SK-N-SH treated with all-trans-retinoic acid at 6 μM for 48 hours (cell line): ENCODE measurements at regions not wholly inside any gene's neighbourhood (a gene's known extent, or its start where the extent isn't known, plus 50 kb on each side); places are given as distances from the start of the nearest gene placed in this dataset.

ENCODE experiments used
- ATAC-seq: fragments of 200-7000 bp; cut with Tn5 transposase; 3 replicates; pipeline ENCODE4 v1.9.1; 2020; ENCODE audit warnings: mild to moderate bottlenecking, moderate library complexity
- ARNTL ChIP-seq: fragments of 450-650 bp; formaldehyde crosslinking; IDR thresholded peaks from 2 replicates; pipeline ENCODE4 v1.5.0; 2020; ENCODE audit warnings: low read depth, mild to moderate bottlenecking, moderate library complexity, borderline replicate concordance
- BACH2 ChIP-seq: fragments of 250-450 bp; sonication (Bioruptor Pico); IDR thresholded peaks from 2 replicates; pipeline ENCODE4 v1.9.0; 2021; ENCODE audit warnings: mild to moderate bottlenecking, borderline replicate concordance
- CREB5 ChIP-seq: fragments of 250-450 bp; sonication (Bioruptor Pico); IDR thresholded peaks from 2 replicates; pipeline ENCODE4 v1.5.1; 2020; ENCODE audit warnings: low read depth, mild to moderate bottlenecking, moderate library complexity
- CSDC2 ChIP-seq: fragments of 250-450 bp; sonication (Bioruptor Pico); IDR thresholded peaks from 2 replicates; pipeline ENCODE4 v1.5.0; 2020; ENCODE audit warnings: mild to moderate bottlenecking, moderate library complexity
- CSRNP3 ChIP-seq: fragments of 250-450 bp; sonication (Bioruptor Pico); IDR thresholded peaks from 2 replicates; pipeline ENCODE4 v1.5.1; 2021; ENCODE audit warnings: mild to moderate bottlenecking, moderate library complexity
- ESRRG ChIP-seq: fragments of 250-450 bp; sonication (Bioruptor Pico); IDR thresholded peaks from 2 replicates; pipeline ENCODE4 v1.6.1; 2021; ENCODE audit warnings: mild to moderate bottlenecking
- GLIS3 ChIP-seq: fragments of 250-450 bp; sonication (Bioruptor Pico); IDR thresholded peaks from 2 replicates; pipeline ENCODE4 v1.5.0; 2020; ENCODE audit warnings: mild to moderate bottlenecking, moderate library complexity
- ISL1 ChIP-seq: fragments of 250-450 bp; sonication (Bioruptor Pico); IDR thresholded peaks from 2 replicates; pipeline ENCODE4 v2.1.2; 2022; ENCODE audit warnings: mild to moderate bottlenecking, moderate library complexity
- OSR1 ChIP-seq: fragments of 250-450 bp; sonication (Bioruptor Pico); IDR thresholded peaks from 2 replicates; pipeline ENCODE4 v1.8.0; 2022; ENCODE audit warnings: moderate library complexity, mild to moderate bottlenecking, inconsistent platforms
- RARB ChIP-seq: fragments of 250-450 bp; sonication (Bioruptor Pico); IDR thresholded peaks from 2 replicates; pipeline ENCODE4 v1.8.0; 2021; ENCODE audit warnings: mild to moderate bottlenecking, moderate library complexity
- SNAI2 ChIP-seq: fragments of 250-450 bp; sonication (Bioruptor Pico); IDR thresholded peaks from 2 replicates; pipeline ENCODE4 v1.5.0; 2020; ENCODE audit warnings: mild to moderate bottlenecking, moderate library complexity
- TCF4 ChIP-seq: fragments of 250-450 bp; sonication (Bioruptor Pico); IDR thresholded peaks from 2 replicates; pipeline ENCODE4 v1.8.0; 2021; ENCODE audit warnings: mild to moderate bottlenecking, moderate library complexity, borderline replicate concordance
- TOX ChIP-seq: fragments of 250-450 bp; sonication (Bioruptor Pico); IDR thresholded peaks from 2 replicates; pipeline ENCODE4 v1.8.0; 2021; ENCODE audit warnings: mild to moderate bottlenecking, moderate library complexity, borderline replicate concordance
- ZC3H10 ChIP-seq: fragments of 250-450 bp; sonication (Bioruptor Pico); IDR thresholded peaks from 2 replicates; pipeline ENCODE4 v1.5.1; 2021; ENCODE audit warnings: mild to moderate bottlenecking, moderate library complexity
- ZFP3 ChIP-seq: fragments of 250-450 bp; sonication (Bioruptor Pico); IDR thresholded peaks from 2 replicates; pipeline ENCODE4 v1.5.0; 2020; ENCODE audit warnings: mild to moderate bottlenecking, moderate library complexity
- ZNF565 ChIP-seq: fragments of 450-650 bp; formaldehyde crosslinking; conservative IDR thresholded peaks from 2 replicates; pipeline ENCODE4 v1.5.0; 2020; ENCODE audit warnings: low read depth, mild to moderate bottlenecking, moderate library complexity
- ZNF70 ChIP-seq: fragments of 450-650 bp; formaldehyde crosslinking; IDR thresholded peaks from 2 replicates; pipeline ENCODE4 v1.5.0; 2020; ENCODE audit warnings: mild to moderate bottlenecking, moderate library complexity
- ZNF8 ChIP-seq: fragments of 450-650 bp; formaldehyde crosslinking; IDR thresholded peaks from 2 replicates; pipeline ENCODE4 v1.5.0; 2020; ENCODE audit warnings: mild to moderate bottlenecking, moderate library complexity
- TF ChIP-seq, protein P1 (sequence below): fragments of 250-450 bp; sonication (Bioruptor Pico); IDR thresholded peaks from 2 replicates; pipeline ENCODE4 v1.8.0; 2021; ENCODE audit warnings: low read depth, mild to moderate bottlenecking, moderate library complexity, borderline replicate concordance
- TF ChIP-seq, protein P2 (sequence below): fragments of 250-450 bp; sonication (Bioruptor Pico); IDR thresholded peaks from 2 replicates; pipeline ENCODE4 v1.8.0; 2020; ENCODE audit warnings: mild to moderate bottlenecking, moderate library complexity, borderline replicate concordance
- TF ChIP-seq, protein P3 (sequence below): fragments of 250-450 bp; sonication (Bioruptor Pico); IDR thresholded peaks from 2 replicates; pipeline ENCODE4 v1.5.0; 2020; ENCODE audit warnings: mild to moderate bottlenecking, moderate library complexity

- TF ChIP-seq RARB (CRISPR knock-in tag), result no peak
- TF ChIP-seq CSDC2, result no peak
- TF ChIP-seq ZC3H10 (CRISPR knock-in tag), result no peak
- no peak for TF ChIP-seq OSR1
- TF ChIP-seq TCF4 (CRISPR knock-in tag), result no peak
- TF ChIP-seq, protein P1, sequence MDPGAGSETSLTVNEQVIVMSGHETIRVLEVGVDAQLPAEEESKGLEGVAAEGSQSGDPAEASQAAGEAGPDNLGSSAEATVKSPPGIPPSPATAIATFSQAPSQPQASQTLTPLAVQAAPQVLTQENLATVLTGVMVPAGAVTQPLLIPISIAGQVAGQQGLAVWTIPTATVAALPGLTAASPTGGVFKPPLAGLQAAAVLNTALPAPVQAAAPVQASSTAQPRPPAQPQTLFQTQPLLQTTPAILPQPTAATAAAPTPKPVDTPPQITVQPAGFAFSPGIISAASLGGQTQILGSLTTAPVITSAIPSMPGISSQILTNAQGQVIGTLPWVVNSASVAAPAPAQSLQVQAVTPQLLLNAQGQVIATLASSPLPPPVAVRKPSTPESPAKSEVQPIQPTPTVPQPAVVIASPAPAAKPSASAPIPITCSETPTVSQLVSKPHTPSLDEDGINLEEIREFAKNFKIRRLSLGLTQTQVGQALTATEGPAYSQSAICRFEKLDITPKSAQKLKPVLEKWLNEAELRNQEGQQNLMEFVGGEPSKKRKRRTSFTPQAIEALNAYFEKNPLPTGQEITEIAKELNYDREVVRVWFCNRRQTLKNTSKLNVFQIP, result no peak
- TF ChIP-seq TOX (CRISPR knock-in tag), result no peak
- TF ChIP-seq GLIS3, result no peak
- no peak for TF ChIP-seq SNAI2 (CRISPR knock-in tag)
- no peak for TF ChIP-seq BACH2
- no peak for ATAC-seq
These were observed 107.9 kb downstream of the ALG10B start for GRCh38 chr12:38424436-38424835.

DNA sequence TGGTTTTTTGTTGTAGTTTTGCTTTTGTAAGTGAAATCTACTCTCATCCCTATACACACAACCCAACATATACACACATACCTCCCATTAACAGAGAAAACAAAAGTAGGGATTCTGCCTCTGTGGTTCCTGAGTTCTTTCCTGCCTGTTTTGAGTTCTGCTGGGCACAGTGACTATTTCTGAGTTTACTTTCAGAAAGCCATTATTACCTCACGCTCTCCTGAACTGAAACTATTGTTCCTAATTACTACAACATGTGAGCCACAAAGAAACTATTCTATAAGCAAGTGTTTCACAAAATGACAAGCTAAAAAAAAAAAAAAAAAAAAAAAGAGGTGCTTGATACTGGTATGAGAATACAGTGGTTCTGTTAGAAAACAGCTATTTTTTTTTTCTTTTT, 110.9 kb downstream of the ALG10B start:
- no peak for ATAC-seq

DNA sequence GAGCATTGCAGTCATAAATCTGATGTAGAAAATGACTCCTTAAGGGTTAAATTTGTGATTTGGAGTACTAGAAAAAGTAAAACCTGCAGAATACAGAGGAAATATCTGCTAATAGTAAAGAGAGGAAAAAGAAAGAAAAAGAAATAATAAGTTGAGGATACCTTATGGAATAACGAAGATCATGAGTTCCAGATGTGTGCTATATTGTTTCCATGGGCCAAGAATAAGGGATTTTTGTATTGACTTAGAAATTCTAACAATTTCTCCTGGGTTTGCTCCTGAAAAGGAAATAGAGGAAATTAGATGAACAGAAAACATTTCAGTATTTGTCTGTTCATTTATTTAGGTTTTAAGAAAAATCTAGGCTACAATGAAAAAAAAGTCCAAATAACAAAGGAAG, 115.3 kb downstream of the ALG10B start:
- ATAC-seq, result no peak
- TF ChIP-seq ESRRG (CRISPR knock-in tag) (no peak), BACH2 (no peak), CSRNP3 (no peak), ZNF8 (no peak), ZNF565 (CRISPR knock-in tag) (no peak), ARNTL (no peak), TCF4 (CRISPR knock-in tag) (no peak), SNAI2 (CRISPR knock-in tag) (no peak), RARB (CRISPR knock-in tag) (no peak)
- TF ChIP-seq, protein P2, sequence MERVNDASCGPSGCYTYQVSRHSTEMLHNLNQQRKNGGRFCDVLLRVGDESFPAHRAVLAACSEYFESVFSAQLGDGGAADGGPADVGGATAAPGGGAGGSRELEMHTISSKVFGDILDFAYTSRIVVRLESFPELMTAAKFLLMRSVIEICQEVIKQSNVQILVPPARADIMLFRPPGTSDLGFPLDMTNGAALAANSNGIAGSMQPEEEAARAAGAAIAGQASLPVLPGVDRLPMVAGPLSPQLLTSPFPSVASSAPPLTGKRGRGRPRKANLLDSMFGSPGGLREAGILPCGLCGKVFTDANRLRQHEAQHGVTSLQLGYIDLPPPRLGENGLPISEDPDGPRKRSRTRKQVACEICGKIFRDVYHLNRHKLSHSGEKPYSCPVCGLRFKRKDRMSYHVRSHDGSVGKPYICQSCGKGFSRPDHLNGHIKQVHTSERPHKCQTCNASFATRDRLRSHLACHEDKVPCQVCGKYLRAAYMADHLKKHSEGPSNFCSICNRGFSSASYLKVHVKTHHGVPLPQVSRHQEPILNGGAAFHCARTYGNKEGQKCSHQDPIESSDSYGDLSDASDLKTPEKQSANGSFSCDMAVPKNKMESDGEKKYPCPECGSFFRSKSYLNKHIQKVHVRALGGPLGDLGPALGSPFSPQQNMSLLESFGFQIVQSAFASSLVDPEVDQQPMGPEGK (CRISPR knock-in tag), result no peak

More for the DNA sequence above, 110.9 kb downstream of the ALG10B start:
- TF ChIP-seq, protein P2 (CRISPR knock-in tag), result no peak
- TF ChIP-seq ZC3H10 (CRISPR knock-in tag), result no peak
- no peak for TF ChIP-seq SNAI2 (CRISPR knock-in tag)
- no peak for TF ChIP-seq OSR1
- no peak for TF ChIP-seq ZFP3
- no peak for TF ChIP-seq GLIS3
- TF ChIP-seq BACH2, result no peak
- no peak for TF ChIP-seq ZNF565 (CRISPR knock-in tag)
- TF ChIP-seq ZNF70 (CRISPR knock-in tag), result no peak
- no peak for TF ChIP-seq CSRNP3
- TF ChIP-seq, protein P3, sequence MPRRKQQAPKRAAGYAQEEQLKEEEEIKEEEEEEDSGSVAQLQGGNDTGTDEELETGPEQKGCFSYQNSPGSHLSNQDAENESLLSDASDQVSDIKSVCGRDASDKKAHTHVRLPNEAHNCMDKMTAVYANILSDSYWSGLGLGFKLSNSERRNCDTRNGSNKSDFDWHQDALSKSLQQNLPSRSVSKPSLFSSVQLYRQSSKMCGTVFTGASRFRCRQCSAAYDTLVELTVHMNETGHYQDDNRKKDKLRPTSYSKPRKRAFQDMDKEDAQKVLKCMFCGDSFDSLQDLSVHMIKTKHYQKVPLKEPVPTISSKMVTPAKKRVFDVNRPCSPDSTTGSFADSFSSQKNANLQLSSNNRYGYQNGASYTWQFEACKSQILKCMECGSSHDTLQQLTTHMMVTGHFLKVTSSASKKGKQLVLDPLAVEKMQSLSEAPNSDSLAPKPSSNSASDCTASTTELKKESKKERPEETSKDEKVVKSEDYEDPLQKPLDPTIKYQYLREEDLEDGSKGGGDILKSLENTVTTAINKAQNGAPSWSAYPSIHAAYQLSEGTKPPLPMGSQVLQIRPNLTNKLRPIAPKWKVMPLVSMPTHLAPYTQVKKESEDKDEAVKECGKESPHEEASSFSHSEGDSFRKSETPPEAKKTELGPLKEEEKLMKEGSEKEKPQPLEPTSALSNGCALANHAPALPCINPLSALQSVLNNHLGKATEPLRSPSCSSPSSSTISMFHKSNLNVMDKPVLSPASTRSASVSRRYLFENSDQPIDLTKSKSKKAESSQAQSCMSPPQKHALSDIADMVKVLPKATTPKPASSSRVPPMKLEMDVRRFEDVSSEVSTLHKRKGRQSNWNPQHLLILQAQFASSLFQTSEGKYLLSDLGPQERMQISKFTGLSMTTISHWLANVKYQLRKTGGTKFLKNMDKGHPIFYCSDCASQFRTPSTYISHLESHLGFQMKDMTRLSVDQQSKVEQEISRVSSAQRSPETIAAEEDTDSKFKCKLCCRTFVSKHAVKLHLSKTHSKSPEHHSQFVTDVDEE (CRISPR knock-in tag), result no peak
- TF ChIP-seq RARB (CRISPR knock-in tag), result no peak
- TF ChIP-seq CREB5 (CRISPR knock-in tag), result no peak
- no peak for TF ChIP-seq ISL1
